Dendritic cell treated with granulocyte-macrophage colony-stimulating factor and Interleukin-4, amounts not matched to agents 40 ng/mL and 50 ng/mL, for 4 days (primary cell): ENCODE measurements at regions not wholly inside any gene's neighbourhood (a gene's known extent, or its start where the extent isn't known, plus 50 kb on each side); places are given as distances from the start of the nearest gene placed in this dataset.

Experiments
- H3K27ac Mint-ChIP-seq: one replicate; pipeline ENCODE4 v1.8.0; 2022; ENCODE audit warnings: mild to moderate bottlenecking, mixed read lengths
- H3K27me3 Mint-ChIP-seq: one replicate; pipeline ENCODE4 v1.8.0; 2022; ENCODE audit warnings: mild to moderate bottlenecking, mixed read lengths
- H3K36me3 Mint-ChIP-seq: one replicate; pipeline ENCODE4 v1.8.0; 2022; ENCODE audit warnings: low read depth, mixed read lengths
- H3K4me1 Mint-ChIP-seq: one replicate; pipeline ENCODE4 v1.8.0; 2022; ENCODE audit warnings: low read depth, mixed read lengths
- H3K4me3 Mint-ChIP-seq: one replicate; pipeline ENCODE4 v1.8.0; 2022; ENCODE audit warnings: mild to moderate bottlenecking, moderate library complexity, mixed read lengths
- H3K9me3 Mint-ChIP-seq: one replicate; pipeline ENCODE4 v1.8.0; 2022; ENCODE audit warnings: mixed read lengths
- intact Hi-C: fragments of 100-400 bp; cut with micrococcal nuclease; formaldehyde crosslinking; loops from one replicate; pipeline ENCODE4 v1.15.0; 2022

GRCh38 chr10:30188556-30189237 lies 129.3 kb upstream of the JCAD start:
- Mint-ChIP-seq H3K36me3 (no peaks in the 10 kb centered on the region), H3K9me3 (no peaks in the 10 kb centered on the region), H3K4me3 (no peak overlapping the region), H3K27me3 (no peaks in the 10 kb centered on the region), H3K4me1 (peaks cover 5% of the 10 kb centered on the region), H3K27ac (no peak overlapping the region)
- intact Hi-C loops: no loop called here

GRCh38 chr10:30188101-30188500 lies 128.7 kb upstream of the JCAD start:
- intact Hi-C loops: no loop called here
- Mint-ChIP-seq H3K27ac (no peak overlapping the region), H3K4me1 (peaks cover 5% of the 10 kb centered on the region), H3K4me3 (no peak overlapping the region), H3K36me3 (no peaks in the 10 kb centered on the region), H3K27me3 (no peaks in the 10 kb centered on the region), H3K9me3 (no peaks in the 10 kb centered on the region)

- Mint-ChIP-seq H3K36me3 (no peaks in the 10 kb centered on the region), H3K4me3 (no peak overlapping the region), H3K4me1 (peaks cover 5% of the 10 kb centered on the region), H3K27me3 (no peaks in the 10 kb centered on the region), H3K27ac (no peak overlapping the region), H3K9me3 (no peaks in the 10 kb centered on the region)
- intact Hi-C loops: no loop called here
Observed at GRCh38 chr10:30187010-30187409, 127.6 kb upstream of the JCAD start.

- Mint-ChIP-seq H3K4me1 (peaks cover 5% of the 10 kb centered on the region), H3K9me3 (no peaks in the 10 kb centered on the region), H3K27ac (no peak overlapping the region), H3K4me3 (peak overlapping the region; percentile 40), H3K36me3 (no peaks in the 10 kb centered on the region), H3K27me3 (no peaks in the 10 kb centered on the region)
- intact Hi-C loops: no loop called here
Observed at GRCh38 chr10:30186371-30186875, 127.0 kb upstream of the JCAD start.

GRCh38 chr10:30185916-30186315 lies 126.5 kb upstream of the JCAD start:
- no peaks in the 10 kb centered on the region for H3K9me3 Mint-ChIP-seq
- H3K4me1 Mint-ChIP-seq: peaks cover 5% of the 10 kb centered on the region
- intact Hi-C loops: no loop called here
- no peak overlapping the region for H3K4me3 Mint-ChIP-seq
- H3K27me3 Mint-ChIP-seq: no peaks in the 10 kb centered on the region
- H3K36me3 Mint-ChIP-seq: no peaks in the 10 kb centered on the region
- no peak overlapping the region for H3K27ac Mint-ChIP-seq

- no peak overlapping the region for H3K27ac Mint-ChIP-seq
- H3K4me3 Mint-ChIP-seq: no peak overlapping the region
- H3K4me1 Mint-ChIP-seq: peaks cover 5% of the 10 kb centered on the region
- H3K36me3 Mint-ChIP-seq: no peaks in the 10 kb centered on the region
- no peaks in the 10 kb centered on the region for H3K27me3 Mint-ChIP-seq
- H3K9me3 Mint-ChIP-seq: no peaks in the 10 kb centered on the region
- intact Hi-C loops: no loop called here
Observed at GRCh38 chr10:30185341-30185740, 126.0 kb upstream of the JCAD start.

- Mint-ChIP-seq H3K27me3 (no peaks in the 10 kb centered on the region), H3K27ac (no peak overlapping the region), H3K36me3 (no peaks in the 10 kb centered on the region), H3K9me3 (no peaks in the 10 kb centered on the region), H3K4me3 (no peak overlapping the region), H3K4me1 (peaks cover 5% of the 10 kb centered on the region)
- intact Hi-C loops: no loop called here
Observed at GRCh38 chr10:30184397-30185033, 125.1 kb upstream of the JCAD start.

- Mint-ChIP-seq H3K9me3 (no peaks in the 10 kb centered on the region), H3K36me3 (no peaks in the 10 kb centered on the region), H3K4me1 (peaks cover 5% of the 10 kb centered on the region), H3K27me3 (no peaks in the 10 kb centered on the region), H3K27ac (no peak overlapping the region), H3K4me3 (no peak overlapping the region)
- intact Hi-C loops: no loop called here
Observed at GRCh38 chr10:30183055-30183402, 123.6 kb upstream of the JCAD start.

GRCh38 chr10:30182191-30183054 lies 123.0 kb upstream of the JCAD start:
- no peak overlapping the region for H3K27ac Mint-ChIP-seq
- no peaks in the 10 kb centered on the region for H3K36me3 Mint-ChIP-seq
- H3K9me3 Mint-ChIP-seq: no peaks in the 10 kb centered on the region
- intact Hi-C loops: no loop called here
- no peak overlapping the region for H3K4me3 Mint-ChIP-seq
- H3K27me3 Mint-ChIP-seq: no peaks in the 10 kb centered on the region
- H3K4me1 Mint-ChIP-seq: peaks cover 5% of the 10 kb centered on the region

- H3K27ac Mint-ChIP-seq: no peak overlapping the region
- no peaks in the 10 kb centered on the region for H3K36me3 Mint-ChIP-seq
- intact Hi-C loops: no loop called here
- H3K4me1 Mint-ChIP-seq: no peaks in the 10 kb centered on the region
- H3K27me3 Mint-ChIP-seq: no peaks in the 10 kb centered on the region
- H3K9me3 Mint-ChIP-seq: no peaks in the 10 kb centered on the region
- H3K4me3 Mint-ChIP-seq: no peak overlapping the region
Observed at GRCh38 chr10:30178356-30178964, 119.1 kb upstream of the JCAD start.

- H3K9me3 Mint-ChIP-seq: no peaks in the 10 kb centered on the region
- H3K27ac Mint-ChIP-seq: no peak overlapping the region
- no peaks in the 10 kb centered on the region for H3K36me3 Mint-ChIP-seq
- H3K27me3 Mint-ChIP-seq: no peaks in the 10 kb centered on the region
- intact Hi-C loops: no loop called here
- H3K4me1 Mint-ChIP-seq: no peaks in the 10 kb centered on the region
- no peak overlapping the region for H3K4me3 Mint-ChIP-seq
Observed at GRCh38 chr10:30176776-30177533, 117.6 kb upstream of the JCAD start.

- H3K27ac Mint-ChIP-seq: no peak overlapping the region
- H3K4me3 Mint-ChIP-seq: no peak overlapping the region
- H3K4me1 Mint-ChIP-seq: no peaks in the 10 kb centered on the region
- H3K36me3 Mint-ChIP-seq: no peaks in the 10 kb centered on the region
- intact Hi-C loops: no loop called here
- H3K27me3 Mint-ChIP-seq: no peaks in the 10 kb centered on the region
- H3K9me3 Mint-ChIP-seq: no peaks in the 10 kb centered on the region
Observed at GRCh38 chr10:30176182-30176581, 116.8 kb upstream of the JCAD start.

- intact Hi-C loops: no loop called here
- Mint-ChIP-seq H3K9me3 (no peaks in the 10 kb centered on the region), H3K27ac (no peak overlapping the region), H3K4me3 (no peak overlapping the region), H3K27me3 (peaks cover 3% of the 10 kb centered on the region), H3K36me3 (no peaks in the 10 kb centered on the region), H3K4me1 (no peaks in the 10 kb centered on the region)
Observed at GRCh38 chr10:30172673-30173072, 113.3 kb upstream of the JCAD start.
